Left hindlimb (tissue), 1 donor: ENCODE measurements at regions not wholly inside any gene's neighbourhood (a gene's known extent, or its start where the extent isn't known, plus 50 kb on each side); places are given as distances from the start of the nearest gene placed in this dataset.

Source experiments
- DNase-seq: peaks from one replicate; pipeline ENCODE4 v3.0.0-alpha.2; 2018

DNA sequence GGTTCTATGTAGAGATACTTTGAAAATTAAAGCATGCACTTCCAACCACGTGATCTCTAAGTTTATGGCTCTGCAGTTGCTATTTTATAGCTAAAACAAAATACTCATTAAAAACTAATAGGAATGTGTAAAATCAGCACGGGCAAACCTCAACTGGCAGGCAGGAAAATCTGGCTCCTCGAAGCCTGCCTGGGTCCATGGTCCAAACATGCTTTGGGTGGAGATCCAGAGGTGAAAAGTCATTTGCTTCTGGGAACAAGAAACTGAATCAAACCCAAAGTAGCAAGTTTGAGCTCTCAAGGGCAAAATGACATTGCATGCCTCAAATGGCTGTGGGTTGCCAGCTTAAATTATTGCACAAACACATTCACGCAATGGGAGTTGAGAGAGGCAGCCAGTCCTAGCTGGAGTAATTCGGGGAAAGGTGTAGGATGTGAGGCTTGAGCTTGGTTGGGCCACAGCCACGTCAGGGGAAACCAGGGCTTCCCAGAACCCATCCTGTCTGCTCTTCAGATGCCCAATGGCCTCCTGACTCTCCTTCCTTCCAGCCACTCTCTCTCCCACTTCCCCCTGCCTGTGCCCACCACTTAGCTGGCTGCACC is 75.2 kb upstream of the LCLAT1 start:
- DNase-seq, result no peak

DNA sequence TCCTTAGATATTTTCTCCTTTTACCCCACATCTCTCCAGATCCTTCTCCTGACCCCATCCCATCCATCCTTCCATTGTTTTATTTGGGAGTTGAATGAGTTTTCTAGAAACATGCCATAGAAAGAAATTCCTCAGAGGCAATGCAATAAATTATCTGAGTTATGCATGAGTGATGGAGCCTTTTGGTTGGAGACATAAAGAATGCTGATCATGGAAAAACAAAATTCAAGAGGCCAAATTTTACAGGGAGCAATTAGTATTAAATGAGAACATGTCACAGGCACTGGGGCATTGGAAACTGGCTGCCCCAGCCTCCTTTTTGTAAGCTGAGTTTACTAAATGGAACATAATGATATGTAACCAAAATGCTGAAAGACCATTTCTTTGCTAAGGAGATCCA is 74.2 kb upstream of the LCLAT1 start:
- no peak for DNase-seq

DNA sequence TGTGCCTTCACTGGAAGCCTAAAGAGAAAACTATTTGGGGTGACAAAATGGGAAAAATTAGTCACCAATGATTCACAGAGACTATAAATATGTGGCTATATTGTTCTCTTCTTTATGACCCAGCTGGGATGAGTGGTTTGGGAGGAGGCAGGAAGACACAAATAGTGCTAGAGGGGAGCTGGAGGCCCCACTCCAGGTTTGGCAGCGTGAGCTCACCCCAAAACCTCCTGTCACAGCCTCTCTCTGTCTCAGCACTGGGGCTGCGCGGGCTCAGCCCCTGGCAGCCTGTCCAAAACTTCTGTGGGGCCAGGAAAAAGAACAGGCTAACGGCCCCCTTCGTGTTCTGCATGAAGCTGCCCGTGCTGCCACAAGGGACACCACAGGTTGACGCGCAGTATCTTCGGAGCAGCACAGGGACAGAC is 73.2 kb upstream of the LCLAT1 start:
- DNase-seq, result no peak

DNA sequence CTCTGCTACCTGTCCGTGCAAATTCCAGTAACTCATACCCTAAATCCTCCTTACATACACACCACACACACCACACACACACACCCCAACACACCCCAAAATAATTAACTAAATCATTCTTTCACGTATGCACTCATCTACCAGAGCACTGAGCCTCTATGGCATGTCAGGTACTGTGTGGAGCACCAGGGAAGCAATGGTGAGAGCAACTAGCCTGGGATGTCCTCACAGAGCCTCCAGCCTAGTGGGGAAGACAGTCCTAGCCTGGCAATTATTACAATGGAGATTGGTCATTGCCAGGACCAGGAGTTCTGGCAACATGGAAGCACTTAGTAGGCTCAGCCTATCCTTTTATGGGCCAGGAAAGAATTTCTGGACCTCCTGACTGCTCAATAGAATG is 72.7 kb upstream of the LCLAT1 start:
- no peak for DNase-seq

DNA sequence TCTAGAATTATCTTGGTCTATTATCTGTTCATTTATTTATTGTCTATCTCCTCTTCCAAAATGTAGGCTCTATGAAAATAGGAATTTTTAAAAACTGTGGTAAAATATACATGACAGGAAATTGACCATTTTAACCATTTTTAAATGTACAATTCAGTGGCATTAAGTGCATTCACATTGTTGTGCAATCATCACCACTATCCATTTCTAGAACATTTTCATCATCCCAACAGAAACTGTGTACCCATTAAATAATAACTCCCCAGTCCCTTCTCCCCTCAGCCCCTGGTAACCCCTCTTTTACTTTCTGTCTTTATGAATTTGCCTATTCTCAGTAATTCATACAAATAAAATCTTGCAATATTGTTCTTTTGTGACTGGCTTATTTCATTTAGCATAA is 71.1 kb upstream of the LCLAT1 start:
- no peak for DNase-seq

DNA sequence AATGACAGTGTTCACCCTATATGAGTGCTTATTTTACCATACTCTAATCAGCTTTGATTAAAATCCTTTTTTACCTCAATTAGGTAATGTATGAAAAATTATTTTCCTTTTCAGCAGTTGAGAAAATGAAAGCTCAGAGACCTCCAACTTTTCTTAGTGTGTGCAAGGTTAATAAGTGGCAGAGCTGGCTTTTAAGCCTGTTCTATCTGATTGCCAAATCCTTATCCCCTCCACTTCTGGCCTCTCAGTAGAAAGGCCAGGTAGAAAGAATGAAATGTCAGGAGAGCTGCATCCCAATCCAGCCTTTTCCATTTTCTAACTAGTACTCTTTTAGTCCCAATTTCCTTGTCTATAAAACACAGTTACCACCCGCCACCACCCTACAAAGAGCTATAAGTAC is 67.6 kb upstream of the LCLAT1 start:
- no peak for DNase-seq

DNA sequence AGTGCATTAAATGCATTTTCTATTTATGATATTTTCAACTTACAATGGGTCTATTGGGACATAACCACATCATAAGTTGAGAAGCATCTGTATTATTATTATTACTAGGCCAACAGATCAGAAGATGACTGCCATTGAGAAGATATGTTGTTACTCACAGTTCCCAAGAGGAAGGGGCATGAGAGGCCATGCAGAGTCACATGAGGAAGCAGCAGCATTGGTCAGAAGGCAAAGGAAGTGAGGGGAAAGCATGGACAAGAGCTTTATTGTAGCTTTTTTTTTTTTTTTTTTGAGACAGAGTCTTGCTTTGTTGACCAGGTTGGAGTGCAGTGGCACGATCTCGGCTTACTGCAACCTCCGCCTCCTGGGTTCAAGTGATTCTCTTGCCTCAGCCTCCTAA is 66.2 kb upstream of the LCLAT1 start:
- no peak for DNase-seq

DNA sequence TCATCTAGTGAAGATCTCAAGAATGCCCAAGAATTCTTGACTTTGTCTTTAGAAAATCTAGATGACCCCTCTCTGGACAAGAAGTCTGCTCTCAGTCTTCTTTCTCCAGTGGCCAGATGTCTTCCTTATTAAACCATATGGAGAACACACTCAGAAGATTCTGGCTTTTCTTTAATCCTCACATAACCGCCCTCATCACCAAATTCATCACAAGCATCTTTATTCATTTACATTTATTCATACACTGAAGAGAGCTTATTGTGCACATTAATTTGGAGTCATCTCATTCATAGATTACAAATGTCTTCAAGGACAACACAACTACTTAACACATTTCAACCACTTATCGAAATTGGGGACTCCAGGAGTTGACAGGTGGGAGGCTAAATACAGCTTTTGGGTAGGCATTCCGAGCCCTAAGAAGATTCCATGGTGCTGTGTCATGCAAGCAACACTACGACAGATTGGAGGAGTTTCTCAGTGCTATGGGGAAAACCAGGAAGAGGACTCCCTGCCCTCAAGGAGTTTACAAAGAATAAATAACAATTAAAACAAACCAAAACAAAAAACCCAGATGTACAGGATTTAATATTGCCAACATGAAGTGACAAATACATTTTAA is 64.8 kb upstream of the LCLAT1 start:
- DNase-seq, result no peak

DNA sequence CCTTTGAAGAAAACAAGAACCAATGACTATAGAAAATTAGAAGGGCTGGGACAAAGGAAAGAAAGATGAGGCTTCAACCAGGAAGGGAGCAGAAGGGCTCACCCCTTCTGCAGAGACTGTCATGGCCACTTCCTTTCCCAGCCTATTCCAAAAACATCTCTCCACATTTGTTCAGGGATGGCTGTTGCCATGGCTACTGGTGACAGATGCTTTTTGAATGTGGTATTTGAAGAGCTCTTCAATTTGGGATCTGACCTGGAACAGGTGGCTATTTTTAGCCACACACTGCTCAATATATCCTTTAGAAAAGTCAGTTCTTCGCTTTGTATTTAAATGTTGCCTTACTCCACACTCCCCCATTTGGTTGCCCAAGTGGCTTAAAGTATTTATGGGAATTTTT is 64.1 kb upstream of the LCLAT1 start:
- no peak for DNase-seq

DNA sequence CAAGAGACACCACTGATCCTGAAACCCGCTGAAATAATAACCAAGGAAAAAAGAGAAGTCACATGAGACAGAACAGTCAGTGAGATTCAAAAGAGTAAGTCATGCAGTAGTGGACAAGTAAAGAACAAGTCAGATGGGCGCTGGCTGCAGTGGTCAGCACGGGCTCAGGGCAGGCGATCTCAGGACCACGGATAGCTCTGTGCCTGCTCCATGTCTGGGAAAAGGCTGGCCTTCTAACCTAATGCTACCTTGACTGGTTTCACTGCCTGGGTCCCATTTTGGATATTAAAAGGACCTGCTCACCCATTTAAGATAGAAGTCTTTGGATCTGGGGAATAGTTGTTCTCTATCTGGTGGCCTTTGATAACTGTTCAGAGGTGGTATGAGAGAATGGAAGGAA is 61.7 kb upstream of the LCLAT1 start:
- peak; percentile 45 for DNase-seq

DNA sequence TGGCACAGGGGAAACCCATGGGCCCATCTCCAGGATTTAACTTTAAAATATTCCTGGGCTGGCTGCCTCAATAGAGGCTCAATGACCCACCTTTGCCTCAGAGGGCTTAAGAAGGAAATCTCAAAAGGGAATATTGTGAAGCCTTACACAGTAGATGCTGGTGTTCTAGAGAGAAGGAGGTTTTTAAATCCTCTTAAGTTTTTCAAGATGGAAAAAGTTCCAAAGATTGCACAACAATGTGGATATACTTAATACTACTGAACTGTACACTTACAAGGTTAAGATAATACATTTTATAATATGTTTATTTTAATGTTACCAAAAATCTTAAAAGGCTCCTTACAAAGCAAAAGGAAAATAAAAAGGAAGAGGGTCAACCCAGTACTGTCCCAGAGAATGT is 54.9 kb upstream of the LCLAT1 start:
- no peak for DNase-seq

DNA sequence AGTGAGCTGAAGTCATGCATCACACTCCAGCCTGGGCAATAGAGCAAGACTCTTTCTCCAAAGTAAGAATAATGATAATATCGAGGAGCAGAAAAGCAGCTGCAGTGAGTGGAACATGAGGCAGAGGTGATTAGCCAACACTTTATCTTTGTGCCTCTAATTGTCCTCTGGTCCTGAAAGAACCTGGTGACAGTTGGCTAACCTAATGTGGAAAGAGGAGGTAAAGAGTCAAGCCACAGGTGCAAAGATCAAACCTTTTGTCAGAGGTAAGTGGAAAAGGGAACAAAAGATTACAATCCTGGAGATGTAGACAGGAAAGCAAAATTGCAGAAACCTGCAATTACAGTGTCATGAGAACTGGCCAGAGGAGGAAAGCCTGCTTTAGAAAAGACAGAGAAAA is 53.5 kb upstream of the LCLAT1 start:
- DNase-seq, result no peak

DNA sequence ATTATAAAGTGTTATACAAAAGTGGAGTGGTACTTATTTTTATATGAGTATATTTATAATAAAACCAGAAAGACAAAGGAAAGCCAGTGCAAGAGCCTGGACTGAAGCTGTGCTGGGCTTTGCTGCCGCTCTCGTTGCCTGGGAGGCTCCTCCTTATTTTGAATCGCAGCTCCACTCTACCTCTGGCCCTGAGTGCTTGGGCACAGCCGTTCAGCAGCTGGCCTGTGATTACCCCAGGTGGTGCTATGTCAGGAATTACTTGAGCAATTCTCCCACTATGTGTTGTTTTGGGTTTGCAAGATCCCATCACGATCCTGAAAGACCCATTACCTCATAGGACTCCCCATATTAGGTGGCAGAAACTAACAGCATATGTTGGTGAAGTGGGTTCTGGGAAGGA is 53.0 kb upstream of the LCLAT1 start:
- no peak for DNase-seq

DNA sequence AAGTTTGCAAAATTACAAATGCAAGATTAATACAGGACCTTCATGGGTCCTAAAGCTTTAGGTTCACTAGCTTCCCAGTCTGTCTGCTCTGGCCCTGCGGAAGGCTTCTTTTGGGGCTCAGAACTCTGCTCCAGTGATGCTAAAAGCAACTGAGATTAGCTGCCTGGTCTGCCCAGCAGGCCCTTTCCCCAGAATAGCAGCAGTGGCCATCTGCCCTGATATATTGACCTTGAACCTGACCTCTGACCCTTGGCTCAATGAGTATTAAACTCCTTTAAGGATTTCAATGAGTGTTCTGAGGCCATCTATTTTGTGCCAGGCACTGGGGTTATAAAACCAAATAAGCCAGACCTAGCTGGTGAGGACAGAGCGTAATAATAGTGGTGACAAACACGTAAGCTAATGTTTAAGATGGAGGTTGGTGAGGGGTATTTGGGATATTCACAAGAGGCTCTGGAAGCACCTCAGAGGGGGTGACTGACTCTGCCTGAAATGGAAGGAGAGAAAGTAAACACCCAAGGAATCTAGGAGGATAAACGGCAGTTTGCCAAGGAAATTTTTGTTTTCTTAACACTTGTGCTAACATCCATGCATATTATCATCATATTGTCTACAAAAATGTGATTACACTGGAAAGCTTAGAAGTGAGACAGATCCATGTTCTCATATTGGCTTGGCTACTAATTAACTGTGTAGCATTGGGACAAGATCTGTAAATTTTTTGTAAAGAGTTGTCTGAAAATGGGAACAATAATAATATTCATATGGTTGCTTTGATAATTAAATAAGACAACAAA is 50.4 kb upstream of the LCLAT1 start:
- DNase-seq, result no peak
